Aorta (tissue), 5 donors: ENCODE measurements at regions not wholly inside any gene's neighbourhood (a gene's known extent, or its start where the extent isn't known, plus 50 kb on each side); places are given as distances from the start of the nearest gene placed in this dataset.

Source experiments
- ATAC-seq: fragments of 200-7000 bp; cut with Tn5 transposase; one replicate; pipeline ENCODE4 v1.9.1; 2022; ENCODE audit warnings: moderate library complexity; ENCODE audit not compliant: low FRiP score
- DNase-seq, 2 donors: peaks; one replicate each; pipeline ENCODE4 v3.0.0-alpha.2; 2020
- H3K27ac ChIP-seq, 2 donors: one replicate each; pipeline ENCODE4 v1.5.1; 2013; ENCODE audit warnings: low read length in 2 of 2, mild to moderate bottlenecking in 2 of 2, moderate library complexity in 2 of 2, control low read depth in 1 of 2, inconsistent platforms in 1 of 2, low read depth in 1 of 2
- H3K27me3 ChIP-seq, 2 donors: one replicate each; pipeline ENCODE4 v1.6.1; 2013; ENCODE audit warnings: control low read depth in 1 of 2, low read length in 1 of 2, mild to moderate bottlenecking in 1 of 2, moderate library complexity in 1 of 2; ENCODE audit not compliant: insufficient read depth in 2 of 2, control insufficient read depth in 1 of 2
- H3K36me3 ChIP-seq, 2 donors: one replicate each; pipeline ENCODE4 v1.6.1; 2013; ENCODE audit warnings: control low read depth in 1 of 2, low read length in 1 of 2, mild to moderate bottlenecking in 1 of 2; ENCODE audit not compliant: insufficient read depth in 2 of 2, control insufficient read depth in 1 of 2
- H3K4me1 ChIP-seq, 2 donors: one replicate each; pipeline ENCODE4 v1.6.1; 2013; ENCODE audit warnings: low read length in 2 of 2, control low read depth in 1 of 2, mild to moderate bottlenecking in 1 of 2, moderate library complexity in 1 of 2; ENCODE audit not compliant: insufficient read depth in 2 of 2, control insufficient read depth in 1 of 2
- H3K4me3 ChIP-seq, 2 donors: one replicate each; pipeline ENCODE4 v1.5.1; 2013; ENCODE audit warnings: low read length in 2 of 2, control low read depth in 1 of 2, mild to moderate bottlenecking in 1 of 2
- H3K9me3 ChIP-seq: one replicate; pipeline ENCODE4 v1.6.1; 2013; ENCODE audit warnings: mild to moderate bottlenecking, low read length; ENCODE audit not compliant: control insufficient read depth
- WGBS, 2 donors: extraction: QIAGEN DNeasy Blood & Tissue Kit; methylation state at CpG; one replicate each; pipeline ENCODE4 v1.1.7; 2013; 5-methylcytosine and 5-hydroxymethylcytosine counted together
- intact Hi-C, 2 donors: fragments of 100-400 bp; cut with DNase I; formaldehyde crosslinking; loops; one replicate each; pipeline versions ENCODE4 v1.14.2 to v1.15.0; 2022
- donor health status: healthy with polysubstance abuse.
- donor health status: Bipolar disorder and iron deficiency.
- donor health status: DM: no; HTN: no; CAD: no.
- donor health status: DM: no; HTN: no; CAD: no.
- donor health status: DM: yes; HTN: yes; CAD: no.

GRCh38 chr15:25972141-25972675 is 109.1 kb upstream of the ATP10A start:
- WGBS, 2 donors: 93 to 94% methylated on average over 4 of the region's 4 CpGs
- no peaks in the 10 kb centered on the region for H3K9me3 ChIP-seq
- intact Hi-C loops: loop anchor here in 1 of 2 donors (10.0 kb wide), 1 partner anchor 53 kb away; no protein-coding TSS in a partner anchor
- DNase-seq (no peak), ATAC-seq (no peak)
- H3K27me3 ChIP-seq: no peaks in the 10 kb centered on the region
- no peaks in the 10 kb centered on the region for H3K36me3 ChIP-seq
- H3K27ac ChIP-seq: no peak overlapping the region
- peaks cover 0 to 2% of the 10 kb centered on the region in 2 donors for H3K4me1 ChIP-seq
- H3K4me3 ChIP-seq: no peak overlapping the region

GRCh38 chr15:25971053-25971452 is 107.9 kb upstream of the ATP10A start:
- no peaks in the 10 kb centered on the region for H3K27me3 ChIP-seq
- ATAC-seq: peak; percentile 46
- intact Hi-C loops: loop anchor here in 1 of 2 donors (10.0 kb wide), 1 partner anchor 54 kb away; no protein-coding TSS in a partner anchor
- no peaks in the 10 kb centered on the region for H3K9me3 ChIP-seq
- no peak overlapping the region for H3K4me3 ChIP-seq
- DNase-seq: no peak
- H3K4me1 ChIP-seq: peaks cover 0 to 2% of the 10 kb centered on the region in 2 donors
- 4 to 38% methylated on average over 6 of the region's 6 CpGs for WGBS, 2 donors
- H3K27ac ChIP-seq: no peak overlapping the region
- H3K36me3 ChIP-seq: no peaks in the 10 kb centered on the region

GRCh38 chr15:25969886-25970285 is 106.8 kb upstream of the ATP10A start:
- DNase-seq (no peak), ATAC-seq (no peak)
- no peaks in the 10 kb centered on the region for H3K4me1 ChIP-seq
- H3K4me3 ChIP-seq: no peak overlapping the region
- intact Hi-C loops: loop anchor here in 1 of 2 donors (10.0 kb wide), 1 partner anchor 55 kb away; no protein-coding TSS in a partner anchor
- 63% methylated on average over 4 of the region's 4 CpGs for WGBS, 2 donors
- H3K27me3 ChIP-seq: no peaks in the 10 kb centered on the region
- H3K36me3 ChIP-seq: no peaks in the 10 kb centered on the region
- no peaks in the 10 kb centered on the region for H3K9me3 ChIP-seq
- no peak overlapping the region for H3K27ac ChIP-seq

GRCh38 chr15:25967116-25967515 is 104.0 kb upstream of the ATP10A start:
- Histone ChIP-seq H3K9me3 (no peaks in the 10 kb centered on the region), H3K27me3 (no peaks in the 10 kb centered on the region), H3K27ac (no peak overlapping the region), H3K36me3 (no peaks in the 10 kb centered on the region), H3K4me1 (no peaks in the 10 kb centered on the region), H3K4me3 (no peak overlapping the region)
- ATAC-seq (no peak), DNase-seq (no peak)
- 64 to 65% methylated on average over 3 of the region's 3 CpGs for WGBS, 2 donors
- intact Hi-C loops: no loop called here

- 64 to 69% methylated on average over 5 of the region's 5 CpGs for WGBS, 2 donors
- DNase-seq (no peak), ATAC-seq (no peak)
- no peaks in the 10 kb centered on the region for H3K27me3 ChIP-seq
- no peaks in the 10 kb centered on the region for H3K4me1 ChIP-seq
- H3K9me3 ChIP-seq: no peaks in the 10 kb centered on the region
- H3K27ac ChIP-seq: no peak overlapping the region
- no peak overlapping the region for H3K4me3 ChIP-seq
- no peaks in the 10 kb centered on the region for H3K36me3 ChIP-seq
- intact Hi-C loops: no loop called here
Measured at GRCh38 chr15:25965326-25965725, 102.2 kb upstream of the ATP10A start.

GRCh38 chr15:25960273-25960672 is 97.1 kb upstream of the ATP10A start:
- no peak for DNase-seq
- WGBS, 2 donors: 88 to 92% methylated on average over 5 of the region's 5 CpGs
- no peak overlapping the region for H3K27ac ChIP-seq
- no peaks in the 10 kb centered on the region for H3K27me3 ChIP-seq
- no peak for ATAC-seq
- intact Hi-C loops: no loop called here
- H3K4me1 ChIP-seq: no peaks in the 10 kb centered on the region
- H3K36me3 ChIP-seq: no peaks in the 10 kb centered on the region
- no peaks in the 10 kb centered on the region for H3K9me3 ChIP-seq
- no peak overlapping the region for H3K4me3 ChIP-seq

GRCh38 chr15:25959100-25959499 is 96.0 kb upstream of the ATP10A start:
- no peaks in the 10 kb centered on the region for H3K27me3 ChIP-seq
- H3K36me3 ChIP-seq: no peaks in the 10 kb centered on the region
- H3K4me1 ChIP-seq: no peaks in the 10 kb centered on the region
- ATAC-seq: no peak
- no peak for DNase-seq
- intact Hi-C loops: loop anchor here in 1 of 2 donors (10.0 kb wide), 1 partner anchor 136 kb away; no protein-coding TSS in a partner anchor
- 57 to 73% methylated on average over 1 of the region's 1 CpG for WGBS, 2 donors
- peaks cover 1% of the 10 kb centered on the region for H3K9me3 ChIP-seq
- H3K4me3 ChIP-seq: no peak overlapping the region
- no peak overlapping the region for H3K27ac ChIP-seq

GRCh38 chr15:25955628-25956027 is 92.5 kb upstream of the ATP10A start:
- DNase-seq (no peak), ATAC-seq (no peak)
- 90 to 93% methylated on average over 2 of the region's 2 CpGs for WGBS, 2 donors
- Histone ChIP-seq H3K36me3 (no peaks in the 10 kb centered on the region), H3K4me3 (no peak overlapping the region), H3K27ac (no peak overlapping the region), H3K27me3 (no peaks in the 10 kb centered on the region), H3K9me3 (peaks cover 1% of the 10 kb centered on the region), H3K4me1 (no peaks in the 10 kb centered on the region)
- intact Hi-C loops: loop anchor here in 1 of 2 donors (10.0 kb wide), 1 partner anchor 139 kb away; no protein-coding TSS in a partner anchor

- Histone ChIP-seq H3K9me3 (peaks cover 1% of the 10 kb centered on the region), H3K36me3 (no peaks in the 10 kb centered on the region), H3K27me3 (no peaks in the 10 kb centered on the region), H3K27ac (no peak overlapping the region), H3K4me1 (no peaks in the 10 kb centered on the region), H3K4me3 (no peak overlapping the region)
- DNase-seq (no peak), ATAC-seq (no peak)
- 66 to 71% methylated on average over 4 of the region's 4 CpGs for WGBS, 2 donors
- intact Hi-C loops: loop anchor here in 1 of 2 donors (10.0 kb wide), 1 partner anchor 140 kb away; no protein-coding TSS in a partner anchor
Measured at GRCh38 chr15:25954398-25954797, 91.3 kb upstream of the ATP10A start.
